Liver (tissue), 3 donors: ENCODE measurements at regions not wholly inside any gene's neighbourhood (a gene's known extent, or its start where the extent isn't known, plus 50 kb on each side); places are given as distances from the start of the nearest gene placed in this dataset.

Experiments used
- TAF1 ChIP-seq: conservative IDR thresholded peaks from 2 replicates; pipeline ENCODE4 v1.6.1; 2016; ENCODE audit warnings: antibody characterized with exemption, mild to moderate bottlenecking
- TF ChIP-seq, protein P1 (sequence below): fragments of 150-350 bp; IDR thresholded peaks from 2 replicates; pipeline ENCODE4 v1.5.1; 2017; ENCODE audit warnings: improper control_type of control experiment, low read depth, low read length; ENCODE audit not compliant: missing input control
- donor health status: healthy.
- donor health status: healthy.

DNA sequence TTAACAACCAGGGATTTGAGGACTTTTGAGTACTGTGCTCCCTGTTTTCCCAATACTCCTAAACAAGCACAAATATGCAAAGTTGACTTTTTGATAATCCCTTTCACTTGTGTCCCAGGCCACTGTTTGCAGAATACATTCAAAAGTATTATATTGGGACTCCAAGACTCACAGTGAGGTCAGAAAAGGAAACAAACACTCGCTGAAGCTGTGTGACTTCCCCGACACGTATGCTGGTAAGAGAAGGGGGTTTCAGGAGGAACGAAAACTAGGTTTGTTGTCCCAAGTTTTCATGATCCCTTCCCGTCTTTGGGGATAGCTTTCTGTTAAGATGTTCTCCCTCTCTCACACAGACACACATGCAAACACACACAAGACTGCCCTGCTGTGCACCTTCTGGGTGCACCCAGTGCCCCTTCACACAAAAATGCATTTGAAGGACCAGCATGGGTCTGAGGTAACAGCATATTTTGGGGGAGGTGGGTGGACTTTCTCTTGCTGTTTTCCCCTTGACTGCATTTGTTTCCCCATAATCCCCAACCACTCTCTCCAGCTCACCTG, 225.2 kb upstream of the PRICKLE2 start:
- TF ChIP-seq, protein P1, sequence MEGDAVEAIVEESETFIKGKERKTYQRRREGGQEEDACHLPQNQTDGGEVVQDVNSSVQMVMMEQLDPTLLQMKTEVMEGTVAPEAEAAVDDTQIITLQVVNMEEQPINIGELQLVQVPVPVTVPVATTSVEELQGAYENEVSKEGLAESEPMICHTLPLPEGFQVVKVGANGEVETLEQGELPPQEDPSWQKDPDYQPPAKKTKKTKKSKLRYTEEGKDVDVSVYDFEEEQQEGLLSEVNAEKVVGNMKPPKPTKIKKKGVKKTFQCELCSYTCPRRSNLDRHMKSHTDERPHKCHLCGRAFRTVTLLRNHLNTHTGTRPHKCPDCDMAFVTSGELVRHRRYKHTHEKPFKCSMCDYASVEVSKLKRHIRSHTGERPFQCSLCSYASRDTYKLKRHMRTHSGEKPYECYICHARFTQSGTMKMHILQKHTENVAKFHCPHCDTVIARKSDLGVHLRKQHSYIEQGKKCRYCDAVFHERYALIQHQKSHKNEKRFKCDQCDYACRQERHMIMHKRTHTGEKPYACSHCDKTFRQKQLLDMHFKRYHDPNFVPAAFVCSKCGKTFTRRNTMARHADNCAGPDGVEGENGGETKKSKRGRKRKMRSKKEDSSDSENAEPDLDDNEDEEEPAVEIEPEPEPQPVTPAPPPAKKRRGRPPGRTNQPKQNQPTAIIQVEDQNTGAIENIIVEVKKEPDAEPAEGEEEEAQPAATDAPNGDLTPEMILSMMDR = no peak
- TF ChIP-seq TAF1 = no peak
